Mucosa of gallbladder (tissue), 1 donor: ENCODE measurements at regions not wholly inside any gene's neighbourhood (a gene's known extent, or its start where the extent isn't known, plus 50 kb on each side); places are given as distances from the start of the nearest gene placed in this dataset.
A peak's percentile ranks its signal among the peaks of the same experiment; 100 is the strongest.

ENCODE experiments used
- DNase-seq: peaks from one replicate; pipeline ENCODE4 v3.0.0-alpha.2; 2020; ENCODE audit warnings: low spot score
- donor health status: DM: no; HTN: no; CAD: no.

DNA sequence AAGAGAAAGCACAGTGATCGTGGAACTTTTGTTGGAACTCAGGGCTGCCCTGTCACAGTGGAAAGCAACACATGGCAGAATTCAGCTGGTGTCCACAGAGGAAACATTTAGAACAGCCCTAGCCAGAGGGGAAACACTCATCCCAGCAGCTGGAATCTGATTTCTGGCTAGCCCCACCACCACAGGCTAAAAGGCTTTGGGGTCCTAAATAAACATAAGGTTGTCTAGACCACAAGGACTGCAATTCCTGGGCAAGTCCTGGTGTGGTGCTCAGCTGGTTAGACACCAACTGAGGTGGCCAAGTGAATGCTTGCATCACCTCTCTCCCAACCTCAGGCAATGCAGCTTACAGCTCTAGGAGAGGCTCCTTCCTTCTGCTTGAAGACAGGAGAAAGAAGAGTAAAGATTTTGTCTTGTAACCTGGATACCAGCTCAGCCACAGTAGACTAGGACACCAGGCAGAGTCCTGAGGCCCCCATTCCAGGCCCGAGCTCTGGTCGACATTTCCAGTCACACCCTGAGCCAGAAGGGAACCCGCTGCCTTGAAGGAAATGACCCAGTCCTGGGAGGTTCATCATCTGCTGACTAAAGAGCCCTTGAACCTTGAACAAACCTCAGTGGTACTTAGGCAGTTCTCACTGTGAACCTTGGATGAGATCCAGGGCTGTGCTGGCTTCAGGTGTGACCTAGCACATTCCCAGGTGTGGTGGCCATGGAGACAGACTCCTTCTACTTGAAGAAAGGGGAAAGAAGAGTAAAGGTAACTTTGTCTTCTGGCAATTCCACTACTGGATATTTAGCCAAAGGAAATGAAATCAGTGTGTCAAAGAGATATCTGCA is 85.4 kb upstream of the PLXNC1 start:
- DNase-seq, result no peak

DNA sequence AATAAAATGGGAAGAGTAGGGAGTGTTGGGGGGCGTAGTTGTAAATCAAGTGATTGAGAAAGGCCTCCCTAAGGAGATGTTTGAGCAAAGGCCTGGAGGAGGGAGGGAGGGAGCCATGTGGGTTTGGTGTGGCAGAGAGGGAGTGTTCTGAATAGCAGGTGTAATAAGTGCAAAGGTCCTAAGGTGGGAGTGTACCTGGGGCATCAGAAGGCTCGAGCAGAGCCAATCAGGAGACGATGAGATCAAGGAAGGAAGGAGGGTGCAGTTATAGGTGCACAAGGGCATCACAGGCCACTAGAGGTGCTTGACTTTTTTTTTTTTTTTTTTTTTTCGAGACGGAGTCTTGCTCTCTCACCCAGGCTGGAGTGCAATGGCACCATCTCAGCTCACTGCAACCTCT is 77.9 kb upstream of the PLXNC1 start:
- DNase-seq, result no peak

GRCh38 chr12:94071258-94071657 is 77.1 kb upstream of the PLXNC1 start:
- DNase-seq, result no peak

DNA sequence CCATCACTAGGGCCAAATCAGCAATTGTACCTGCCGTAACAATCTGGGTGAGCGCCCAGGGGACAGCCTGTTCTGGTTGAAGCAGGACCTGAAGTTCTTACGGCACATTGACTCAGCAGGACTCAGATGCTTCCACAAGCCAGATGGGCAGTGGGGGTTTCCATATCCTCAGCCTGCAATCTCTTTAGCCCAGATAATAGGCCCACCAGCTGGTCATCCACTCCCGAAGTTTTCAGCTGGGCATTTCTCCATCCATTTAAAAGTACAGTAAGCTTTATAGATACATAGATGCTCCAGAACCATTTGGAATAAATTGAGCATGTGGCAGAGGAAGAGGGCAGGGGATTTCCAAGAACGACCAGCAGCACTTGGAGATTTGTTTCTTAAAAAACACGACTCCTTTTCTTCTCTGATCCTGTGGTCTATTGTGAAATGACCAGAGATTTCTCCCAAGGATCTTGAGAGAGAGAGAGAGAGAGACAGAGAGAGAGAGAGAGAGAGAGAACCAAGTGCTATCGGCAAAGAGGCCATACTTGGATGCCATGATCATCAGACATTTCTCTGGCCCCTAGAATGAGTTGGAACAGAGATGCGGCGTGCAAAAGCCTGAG is 74.8 kb upstream of the PLXNC1 start:
- DNase-seq, result no peak

- DNase-seq, result peak; percentile 13
Measured at GRCh38 chr12:94074216-94074979, 74.0 kb upstream of the PLXNC1 start.

DNA sequence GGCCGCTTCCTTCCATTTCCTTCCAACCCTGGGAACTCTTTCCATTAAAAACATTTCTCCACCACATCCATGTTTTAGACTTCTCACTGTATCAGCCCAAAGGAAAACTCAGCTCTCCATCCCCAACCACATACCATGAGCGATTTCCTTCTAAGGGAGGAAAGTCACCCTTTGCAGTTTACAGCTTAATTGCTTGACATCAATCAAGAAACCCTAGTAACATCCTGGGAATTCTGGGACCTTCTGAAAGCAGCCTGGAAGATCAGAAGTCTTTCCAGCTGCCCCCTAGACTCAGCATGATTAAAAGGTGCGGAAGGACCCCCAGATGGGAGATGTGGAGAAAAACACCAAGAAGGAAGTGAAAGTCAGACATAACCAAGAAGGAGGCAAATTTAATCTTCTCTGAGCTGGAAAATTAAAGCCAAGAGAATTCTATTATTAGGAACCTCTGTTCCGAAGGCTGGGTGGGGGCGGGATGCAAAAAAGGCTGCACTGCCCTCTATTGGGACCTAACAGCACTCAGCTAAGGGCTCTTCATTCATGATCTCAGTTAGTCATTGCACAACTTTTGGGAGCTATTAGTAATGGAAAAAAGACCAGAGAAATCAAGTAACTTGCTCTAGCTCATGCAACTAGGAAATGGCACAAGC is 73.3 kb upstream of the PLXNC1 start:
- peak; percentile 30 for DNase-seq

DNA sequence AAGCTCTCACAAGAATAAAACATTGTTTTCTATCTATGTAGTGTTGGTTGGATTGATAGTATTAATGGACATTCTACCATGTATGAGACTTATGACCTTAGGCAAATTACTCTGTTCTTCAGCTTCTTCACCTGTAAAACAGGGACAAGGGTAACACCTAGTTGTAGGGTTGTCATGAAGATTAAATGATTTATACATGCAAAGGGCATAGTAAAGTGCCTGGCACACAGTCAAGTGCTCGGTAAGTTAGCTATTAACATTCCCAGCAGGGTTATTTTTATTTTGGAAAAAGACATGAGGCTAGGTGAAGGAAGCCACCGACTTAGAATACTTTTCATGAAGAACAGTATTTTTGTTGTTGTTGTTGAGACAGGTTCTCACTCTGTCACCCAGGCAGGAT is 71.2 kb upstream of the PLXNC1 start:
- DNase-seq, result no peak

DNA sequence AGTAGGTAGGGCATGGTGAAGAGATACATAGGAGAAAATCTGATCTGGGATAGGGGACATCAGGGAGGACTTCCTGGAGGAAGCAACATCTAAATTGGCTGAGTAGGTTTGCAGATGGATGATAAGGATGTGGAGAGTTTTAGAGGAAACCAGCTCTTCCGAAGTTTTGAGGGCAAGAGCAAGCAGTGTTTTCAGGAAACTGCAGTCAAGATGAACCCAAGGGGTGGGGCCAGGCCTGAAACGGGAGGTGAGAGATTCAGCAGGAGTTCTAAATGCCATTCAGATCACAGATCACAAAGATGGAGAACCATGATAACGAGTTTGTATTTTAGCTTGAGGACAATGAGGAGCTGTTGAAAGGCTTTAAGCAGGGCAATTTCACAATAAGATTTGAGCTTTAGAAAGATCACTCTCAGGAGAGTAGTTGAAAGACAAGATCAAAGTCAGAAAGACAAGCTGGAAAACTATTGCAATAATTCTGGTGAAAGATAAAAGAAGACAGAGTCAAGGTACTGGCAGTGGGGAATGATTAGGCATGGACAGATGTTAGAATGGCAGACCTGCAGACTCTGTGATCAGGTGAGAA is 70.1 kb upstream of the PLXNC1 start:
- no peak for DNase-seq

DNA sequence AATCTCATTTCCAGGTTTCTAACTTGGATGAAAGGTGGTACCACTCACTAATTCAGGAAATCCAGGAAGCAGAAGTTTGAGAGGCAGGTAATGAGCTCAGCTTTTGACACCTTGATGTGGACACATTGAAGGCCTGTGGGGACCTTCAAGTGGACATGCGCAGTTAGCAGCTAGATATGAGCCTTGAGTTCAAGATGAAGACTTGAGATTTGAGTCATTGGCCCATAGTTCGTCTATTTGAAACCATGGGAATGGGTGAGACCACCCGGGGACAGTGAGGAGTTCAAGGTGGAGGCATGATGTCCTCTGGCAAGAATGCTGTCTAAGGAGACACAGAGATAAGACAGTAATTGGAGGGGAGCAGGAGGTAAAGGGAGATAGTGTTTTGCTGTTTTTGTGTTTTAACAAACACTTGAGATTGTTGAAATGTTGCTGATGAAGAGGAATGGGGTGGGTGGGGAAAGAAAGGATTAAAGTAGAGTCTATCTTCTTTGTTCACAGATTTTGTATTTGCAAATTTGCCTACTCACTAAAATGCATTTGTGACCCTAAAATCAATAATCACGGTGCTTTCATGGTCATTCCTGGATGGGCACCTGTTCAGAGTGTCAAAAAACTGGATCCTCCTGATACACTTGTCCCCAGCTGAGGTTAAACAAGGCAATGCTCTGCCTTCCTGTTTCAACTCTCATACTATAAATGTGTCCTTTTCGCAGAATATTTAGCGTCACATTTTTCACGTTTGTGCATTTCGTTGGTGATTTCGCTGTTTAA is 69.5 kb upstream of the PLXNC1 start:
- DNase-seq, result no peak

GRCh38 chr12:94079566-94080340 is 68.6 kb upstream of the PLXNC1 start:
- DNase-seq, result no peak

GRCh38 chr12:94080341-94081009 is 67.9 kb upstream of the PLXNC1 start:
- no peak for DNase-seq

- no peak for DNase-seq
Measured at GRCh38 chr12:94082690-94083089, 65.7 kb upstream of the PLXNC1 start.

DNA sequence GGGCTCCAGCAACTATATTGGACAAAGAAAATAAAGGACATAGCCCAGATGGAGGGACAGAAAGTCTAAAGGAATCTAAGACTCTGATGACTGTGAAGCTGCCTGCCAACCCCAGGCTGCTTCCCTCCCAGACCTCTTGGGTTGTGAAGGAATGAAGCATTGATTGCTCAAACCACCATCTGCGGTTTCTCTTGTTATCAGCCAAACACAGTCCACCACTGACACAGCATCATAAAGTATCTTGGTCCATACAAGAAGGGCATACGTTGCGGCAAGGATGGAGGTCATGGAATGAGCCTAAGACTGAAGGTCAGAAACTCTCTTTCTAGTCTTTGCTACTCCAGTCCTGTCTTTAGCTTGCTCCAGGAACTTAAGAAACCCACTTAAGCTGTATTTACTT is 58.5 kb upstream of the PLXNC1 start:
- no peak for DNase-seq

- no peak for DNase-seq
Measured at GRCh38 chr12:94091624-94092023, 56.8 kb upstream of the PLXNC1 start.

DNA sequence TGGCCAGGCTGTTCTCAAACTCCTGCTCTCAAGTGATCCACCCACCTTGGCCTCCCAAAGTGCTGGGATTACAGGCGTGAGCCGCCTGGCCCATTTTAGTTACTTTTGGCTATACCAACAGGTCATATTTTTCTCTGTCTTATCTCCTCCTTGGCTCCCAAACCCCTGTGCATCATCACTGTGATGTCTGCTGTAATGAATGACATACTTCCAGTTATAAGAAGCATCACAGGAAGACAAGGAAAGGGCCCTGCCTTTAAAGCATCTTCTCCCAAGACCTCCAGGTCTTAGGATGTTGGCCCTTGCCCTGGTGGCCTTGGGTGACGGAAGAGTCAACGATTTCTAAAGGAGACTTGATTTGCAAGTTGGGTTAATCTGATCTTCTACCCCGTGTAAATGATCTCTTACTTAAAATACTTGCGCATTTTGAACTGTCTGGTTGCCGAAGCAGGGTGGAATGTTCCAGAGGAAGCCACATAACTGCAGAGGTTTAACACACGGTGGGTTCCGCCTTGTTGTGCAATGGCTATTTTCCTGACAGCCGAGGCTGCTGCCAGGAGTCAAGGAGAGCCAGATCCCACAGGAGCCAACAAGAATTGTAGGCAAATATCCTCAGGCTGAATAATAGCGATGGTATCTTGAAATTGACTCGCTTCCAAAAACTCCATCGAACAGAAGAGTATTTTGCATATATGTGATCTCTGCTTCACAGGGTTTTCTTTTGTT is 55.7 kb upstream of the PLXNC1 start:
- DNase-seq, result no peak

GRCh38 chr12:94094700-94095099 is 53.7 kb upstream of the PLXNC1 start:
- no peak for DNase-seq

GRCh38 chr12:94095618-94096017 is 52.8 kb upstream of the PLXNC1 start:
- no peak for DNase-seq

DNA sequence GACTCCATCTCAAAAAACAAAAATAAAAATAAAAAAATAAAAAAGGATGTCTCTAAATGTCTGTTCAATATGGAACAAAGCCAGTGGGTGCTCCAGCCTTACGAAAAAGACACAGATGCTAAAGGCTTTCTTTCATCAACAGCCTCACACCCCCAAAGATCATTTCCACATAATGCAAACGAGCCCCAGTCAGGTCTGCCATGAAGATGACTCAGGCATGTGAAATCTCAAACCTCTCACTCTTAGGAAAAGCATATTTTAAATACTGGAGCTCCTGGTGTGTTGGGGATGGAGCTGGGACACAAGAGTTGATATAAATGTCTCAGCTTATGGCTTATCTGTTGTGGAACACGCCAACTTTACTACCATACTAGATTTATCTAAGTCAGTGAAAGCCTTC is 49.9 kb upstream of the PLXNC1 start:
- DNase-seq, result no peak
